ENCODE measurements at regions not wholly inside any gene's neighbourhood (a gene's known extent, or its start where the extent isn't known, plus 50 kb on each side); places are given as distances from the start of the nearest gene placed in this dataset.

GRCh38 chr1:60573726-60574409 is 500.3 kb upstream of the C1orf87 start:
- Histone ChIP-seq H3K36me3 (ENCODE audit: control insufficient read depth in 2 of 3, insufficient read depth in 3 of 3, low read length in 3 of 3) (no peaks in the 10 kb centered on the region), H3K27ac (ENCODE audit: low read depth in 2 of 2, low read length in 2 of 2) (no peak overlapping the region), H3K9ac (ENCODE audit: low read length in 3 of 3) (no peak overlapping the region), H3K27me3 (ENCODE audit: control insufficient read depth, insufficient read depth, low read length) (no peaks in the 10 kb centered on the region), H3K4me1 (ENCODE audit: control insufficient read depth in 2 of 3, insufficient read depth in 2 of 3, low read depth in 1 of 3, low read length in 3 of 3) (no peaks in the 10 kb centered on the region), H3K9me3 (ENCODE audit: control insufficient read depth in 2 of 3, insufficient read depth in 1 of 3, low read length in 3 of 3) (no peaks in the 10 kb centered on the region), H3K4me3 (ENCODE audit: low read length in 3 of 3) (no peak overlapping the region)
- DNase-seq (peak in 1 of 5 donors; percentile 26), FAIRE-seq (no peak)
- intact Hi-C loops (cut with DNase I) = no loop called here
- TF ChIP-seq, protein P1, sequence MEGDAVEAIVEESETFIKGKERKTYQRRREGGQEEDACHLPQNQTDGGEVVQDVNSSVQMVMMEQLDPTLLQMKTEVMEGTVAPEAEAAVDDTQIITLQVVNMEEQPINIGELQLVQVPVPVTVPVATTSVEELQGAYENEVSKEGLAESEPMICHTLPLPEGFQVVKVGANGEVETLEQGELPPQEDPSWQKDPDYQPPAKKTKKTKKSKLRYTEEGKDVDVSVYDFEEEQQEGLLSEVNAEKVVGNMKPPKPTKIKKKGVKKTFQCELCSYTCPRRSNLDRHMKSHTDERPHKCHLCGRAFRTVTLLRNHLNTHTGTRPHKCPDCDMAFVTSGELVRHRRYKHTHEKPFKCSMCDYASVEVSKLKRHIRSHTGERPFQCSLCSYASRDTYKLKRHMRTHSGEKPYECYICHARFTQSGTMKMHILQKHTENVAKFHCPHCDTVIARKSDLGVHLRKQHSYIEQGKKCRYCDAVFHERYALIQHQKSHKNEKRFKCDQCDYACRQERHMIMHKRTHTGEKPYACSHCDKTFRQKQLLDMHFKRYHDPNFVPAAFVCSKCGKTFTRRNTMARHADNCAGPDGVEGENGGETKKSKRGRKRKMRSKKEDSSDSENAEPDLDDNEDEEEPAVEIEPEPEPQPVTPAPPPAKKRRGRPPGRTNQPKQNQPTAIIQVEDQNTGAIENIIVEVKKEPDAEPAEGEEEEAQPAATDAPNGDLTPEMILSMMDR (IDR thresholded peaks at IDR 0.05; ENCODE audit: borderline replicate concordance, extremely low read depth, insufficient read depth) = no peak

DNA sequence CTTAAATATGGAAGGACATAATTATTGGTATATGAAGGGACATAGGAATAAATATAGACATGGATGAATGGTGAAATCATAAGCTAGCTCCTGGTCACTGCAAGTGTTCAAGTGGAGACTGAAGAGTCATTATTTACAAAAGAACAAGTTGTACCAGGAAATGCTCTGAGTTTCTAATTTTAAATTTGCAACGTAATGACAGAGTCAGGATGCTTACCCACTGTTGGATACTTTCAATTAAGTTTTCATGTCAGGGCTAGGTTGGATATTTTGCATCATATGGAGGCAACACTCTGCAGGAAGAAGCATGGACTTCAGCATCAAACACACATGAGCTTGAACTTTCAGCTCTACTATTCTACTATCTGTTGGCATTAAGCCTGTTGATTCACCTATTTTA is 499.6 kb upstream of the C1orf87 start:
- TF ChIP-seq, protein P1 (IDR thresholded peaks at IDR 0.05; ENCODE audit: borderline replicate concordance, extremely low read depth, insufficient read depth) = no peak
- Histone ChIP-seq H3K9me3 (ENCODE audit: control insufficient read depth in 2 of 3, insufficient read depth in 1 of 3, low read length in 3 of 3) (no peaks in the 10 kb centered on the region), H3K36me3 (ENCODE audit: control insufficient read depth in 2 of 3, insufficient read depth in 3 of 3, low read length in 3 of 3) (no peaks in the 10 kb centered on the region), H3K4me3 (ENCODE audit: low read length in 3 of 3) (no peak overlapping the region), H3K4me1 (ENCODE audit: control insufficient read depth in 2 of 3, insufficient read depth in 2 of 3, low read depth in 1 of 3, low read length in 3 of 3) (no peaks in the 10 kb centered on the region), H3K9ac (ENCODE audit: low read length in 3 of 3) (no peak overlapping the region), H3K27me3 (ENCODE audit: control insufficient read depth, insufficient read depth, low read length) (no peaks in the 10 kb centered on the region), H3K27ac (ENCODE audit: low read depth in 2 of 2, low read length in 2 of 2) (no peak overlapping the region)
- no peak for DNase-seq
- FAIRE-seq = no peak
- intact Hi-C loops (cut with DNase I) = no loop called here

DNA sequence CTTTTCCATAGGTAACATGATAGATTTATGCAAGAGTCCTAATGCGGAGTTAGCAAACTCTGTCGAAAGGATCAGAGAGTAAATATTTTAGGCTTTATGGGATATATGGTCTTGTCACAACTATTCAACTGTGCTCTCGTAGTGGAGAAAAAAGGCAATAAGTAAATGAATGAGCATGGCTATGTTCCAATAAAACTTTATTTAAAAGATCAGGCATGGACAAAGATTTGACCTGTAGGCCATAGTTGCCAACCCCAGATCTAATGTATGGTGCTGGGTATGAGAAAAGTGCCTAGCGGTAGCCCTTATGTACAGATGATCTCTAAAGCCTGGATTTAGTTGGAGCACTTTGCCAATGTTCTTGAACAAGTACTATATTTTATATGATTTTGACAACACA is 498.8 kb upstream of the C1orf87 start:
- no peak overlapping the region for H3K27ac ChIP-seq (ENCODE audit: low read depth in 2 of 2, low read length in 2 of 2)

More for the DNA sequence above, 498.8 kb upstream of the C1orf87 start:
- intact Hi-C loops (cut with DNase I) = no loop called here
- H3K4me3 ChIP-seq (ENCODE audit: low read length in 3 of 3) = no peak overlapping the region
- H3K9me3 ChIP-seq (ENCODE audit: control insufficient read depth in 2 of 3, insufficient read depth in 1 of 3, low read length in 3 of 3) = no peaks in the 10 kb centered on the region
- H3K4me1 ChIP-seq (ENCODE audit: control insufficient read depth in 2 of 3, insufficient read depth in 2 of 3, low read depth in 1 of 3, low read length in 3 of 3) = no peaks in the 10 kb centered on the region
- TF ChIP-seq, protein P1 (IDR thresholded peaks at IDR 0.05; ENCODE audit: borderline replicate concordance, extremely low read depth, insufficient read depth) = no peak
- FAIRE-seq (no peak), DNase-seq (no peak)
- no peaks in the 10 kb centered on the region for H3K36me3 ChIP-seq (ENCODE audit: control insufficient read depth in 2 of 3, insufficient read depth in 3 of 3, low read length in 3 of 3)
- H3K27me3 ChIP-seq (ENCODE audit: control insufficient read depth, insufficient read depth, low read length) = no peaks in the 10 kb centered on the region
- no peak overlapping the region for H3K9ac ChIP-seq (ENCODE audit: low read length in 3 of 3)
